Sigmoid colon (tissue), 4 donors: ENCODE measurements at regions not wholly inside any gene's neighbourhood (a gene's known extent, or its start where the extent isn't known, plus 50 kb on each side); places are given as distances from the start of the nearest gene placed in this dataset.

Experiments
- EP300 ChIP-seq, 4 donors: sonication (generic); formaldehyde crosslinking; IDR thresholded peaks; one replicate each; pipeline ENCODE4 v1.6.1; 2017; ENCODE audit warnings: antibody characterized with exemption in 4 of 4
- TF ChIP-seq, protein P1 (sequence below), 4 experiments: fragments of 450-650 bp in 3 of 4; fragments of 200-600 bp in 1 of 4; IDR thresholded peaks; one replicate each; pipeline ENCODE4 v1.5.1; 2016 to 2019; ENCODE audit warnings: antibody characterized with exemption in 4 of 4, mild to moderate bottlenecking in 3 of 4, moderate library complexity in 2 of 4

DNA sequence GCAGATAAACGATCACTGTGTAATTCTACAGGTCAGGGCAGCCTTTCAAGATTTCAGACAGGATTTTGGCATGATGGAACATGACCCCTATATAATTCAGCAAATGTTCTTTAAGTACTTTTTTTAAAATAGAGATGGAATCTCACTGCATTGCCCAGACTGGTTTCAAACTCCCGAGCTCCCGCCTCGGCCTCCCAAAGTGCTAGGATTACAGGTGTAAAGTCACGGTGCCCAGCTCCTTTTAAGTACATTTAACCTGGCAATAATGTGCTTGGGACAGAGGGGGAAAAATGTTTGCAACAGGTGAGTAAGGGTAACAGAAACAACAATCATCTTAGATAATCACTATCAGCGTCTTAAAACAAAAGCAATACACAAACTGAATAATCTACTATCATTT lies 66.5 kb upstream of the PSMD7 start:
- TF ChIP-seq, protein P1, sequence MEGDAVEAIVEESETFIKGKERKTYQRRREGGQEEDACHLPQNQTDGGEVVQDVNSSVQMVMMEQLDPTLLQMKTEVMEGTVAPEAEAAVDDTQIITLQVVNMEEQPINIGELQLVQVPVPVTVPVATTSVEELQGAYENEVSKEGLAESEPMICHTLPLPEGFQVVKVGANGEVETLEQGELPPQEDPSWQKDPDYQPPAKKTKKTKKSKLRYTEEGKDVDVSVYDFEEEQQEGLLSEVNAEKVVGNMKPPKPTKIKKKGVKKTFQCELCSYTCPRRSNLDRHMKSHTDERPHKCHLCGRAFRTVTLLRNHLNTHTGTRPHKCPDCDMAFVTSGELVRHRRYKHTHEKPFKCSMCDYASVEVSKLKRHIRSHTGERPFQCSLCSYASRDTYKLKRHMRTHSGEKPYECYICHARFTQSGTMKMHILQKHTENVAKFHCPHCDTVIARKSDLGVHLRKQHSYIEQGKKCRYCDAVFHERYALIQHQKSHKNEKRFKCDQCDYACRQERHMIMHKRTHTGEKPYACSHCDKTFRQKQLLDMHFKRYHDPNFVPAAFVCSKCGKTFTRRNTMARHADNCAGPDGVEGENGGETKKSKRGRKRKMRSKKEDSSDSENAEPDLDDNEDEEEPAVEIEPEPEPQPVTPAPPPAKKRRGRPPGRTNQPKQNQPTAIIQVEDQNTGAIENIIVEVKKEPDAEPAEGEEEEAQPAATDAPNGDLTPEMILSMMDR (IDR thresholded peaks at IDR 0.05) = no peak
- no peak for TF ChIP-seq EP300 (IDR thresholded peaks at IDR 0.05)
